ENCODE measurements at regions not wholly inside any gene's neighbourhood (a gene's known extent, or its start where the extent isn't known, plus 50 kb on each side); places are given as distances from the start of the nearest gene placed in this dataset.

DNA sequence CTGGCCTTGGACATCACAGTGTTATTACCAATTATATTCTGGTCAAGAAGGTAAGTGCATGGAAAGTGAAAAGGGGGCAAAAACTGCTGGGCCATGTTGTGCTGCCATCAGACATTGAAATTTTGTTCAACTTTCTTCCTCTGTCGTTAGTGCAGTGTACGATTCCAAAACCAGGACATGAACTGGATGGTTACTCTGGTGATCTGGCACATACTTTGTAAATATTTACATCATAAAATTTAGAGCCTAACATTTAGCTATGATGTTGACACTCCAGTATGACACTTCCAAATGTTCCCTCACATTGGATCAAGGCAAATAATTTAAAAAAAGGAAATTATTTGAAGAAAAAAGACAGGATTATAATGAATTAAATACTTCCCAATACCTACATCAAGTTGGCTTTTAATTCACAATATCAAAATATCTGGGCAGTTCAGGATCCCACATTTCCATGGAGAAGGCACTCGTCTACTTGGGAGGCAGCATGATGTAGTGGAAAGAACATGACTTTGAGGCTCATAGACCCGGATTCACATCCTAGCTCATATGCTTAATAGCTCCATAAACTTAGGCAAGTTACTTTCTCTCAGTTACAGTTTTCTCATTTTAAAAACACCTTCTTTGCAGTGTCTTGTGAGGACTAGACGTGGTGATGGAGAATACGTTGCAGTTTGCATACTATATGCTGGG is 342.5 kb upstream of the MPDZ start:
- Histone ChIP-seq H3K4me2 (ENCODE audit: low read length) (no peak overlapping the region), H3F3A (ENCODE audit: control insufficient read depth, insufficient read depth) (no peaks in the 10 kb centered on the region), H3K4me1 (ENCODE audit: control insufficient read depth, low read length) (no peaks in the 10 kb centered on the region), H3K27ac (ENCODE audit: low read depth, low read length) (no peak overlapping the region), H3K36me3 (ENCODE audit: control insufficient read depth, low read length) (no peaks in the 10 kb centered on the region), H3K9me3 (ENCODE audit: control insufficient read depth, insufficient read depth, low read length) (no peaks in the 10 kb centered on the region), H3K4me3 (ENCODE audit: low read length) (no peak overlapping the region), H4K20me1 (ENCODE audit: control insufficient read depth, insufficient read depth, low read depth, low read length) (no peaks in the 10 kb centered on the region), H3K79me2 (ENCODE audit: control insufficient read depth, low read length) (no peaks in the 10 kb centered on the region), H3K9me2 (replicated peaks; ENCODE audit: control insufficient read depth, low read length) (no peaks in the 10 kb centered on the region), H3K27me3 (ENCODE audit: control insufficient read depth, low read length) (no peaks in the 10 kb centered on the region)
- TF ChIP-seq EZH2phosphoT487 (IDR thresholded peaks at IDR 0.05; ENCODE audit: borderline replicate concordance, low read length), result no peak
- TF ChIP-seq CTCF (IDR thresholded peaks at IDR 0.05; ENCODE audit: low read depth, low read length, poor library complexity, severe bottlenecking), result no peak

DNA sequence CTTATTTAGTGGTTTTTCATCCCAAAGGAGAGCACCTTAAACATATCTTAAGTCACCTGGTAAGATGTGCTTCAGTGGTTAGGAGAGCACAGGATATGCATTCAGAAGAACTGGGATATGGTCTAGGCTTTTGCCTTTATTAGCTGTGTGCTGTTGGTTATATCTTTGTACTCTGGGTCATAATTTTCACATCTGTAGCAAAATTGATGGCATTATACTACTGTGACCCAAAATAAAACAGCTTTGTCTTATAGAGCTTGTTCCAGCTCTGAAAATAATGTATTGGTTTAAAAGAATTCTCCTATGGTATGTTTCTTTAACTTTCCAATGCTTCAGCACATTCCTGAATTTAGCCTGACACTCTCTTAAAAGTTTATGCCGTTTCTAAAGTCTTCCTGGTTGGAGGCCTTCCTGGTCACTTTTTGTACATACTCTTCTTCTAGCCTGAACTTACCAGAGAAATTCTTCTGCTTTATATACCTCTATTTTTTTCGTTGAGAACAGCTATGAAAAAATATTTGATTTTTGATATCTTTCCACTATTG is 337.1 kb upstream of the MPDZ start:
- Histone ChIP-seq H3K36me3 (ENCODE audit: control insufficient read depth, low read length) (no peaks in the 10 kb centered on the region), H3K4me1 (ENCODE audit: control insufficient read depth, low read length) (no peaks in the 10 kb centered on the region), H3K9me2 (replicated peaks; ENCODE audit: control insufficient read depth, low read length) (no peaks in the 10 kb centered on the region), H4K20me1 (ENCODE audit: control insufficient read depth, insufficient read depth, low read depth, low read length) (no peaks in the 10 kb centered on the region), H3K27me3 (ENCODE audit: control insufficient read depth, low read length) (no peaks in the 10 kb centered on the region), H3F3A (ENCODE audit: control insufficient read depth, insufficient read depth) (no peaks in the 10 kb centered on the region), H3K4me3 (ENCODE audit: low read length) (no peak overlapping the region), H3K79me2 (ENCODE audit: control insufficient read depth, low read length) (no peaks in the 10 kb centered on the region), H3K4me2 (ENCODE audit: low read length) (no peak overlapping the region), H3K27ac (ENCODE audit: low read depth, low read length) (no peak overlapping the region), H3K9me3 (ENCODE audit: control insufficient read depth, insufficient read depth, low read length) (no peaks in the 10 kb centered on the region)
- no peak for TF ChIP-seq EZH2phosphoT487 (IDR thresholded peaks at IDR 0.05; ENCODE audit: borderline replicate concordance, low read length)
- TF ChIP-seq CTCF (IDR thresholded peaks at IDR 0.05; ENCODE audit: low read depth, low read length, poor library complexity, severe bottlenecking), result no peak

DNA sequence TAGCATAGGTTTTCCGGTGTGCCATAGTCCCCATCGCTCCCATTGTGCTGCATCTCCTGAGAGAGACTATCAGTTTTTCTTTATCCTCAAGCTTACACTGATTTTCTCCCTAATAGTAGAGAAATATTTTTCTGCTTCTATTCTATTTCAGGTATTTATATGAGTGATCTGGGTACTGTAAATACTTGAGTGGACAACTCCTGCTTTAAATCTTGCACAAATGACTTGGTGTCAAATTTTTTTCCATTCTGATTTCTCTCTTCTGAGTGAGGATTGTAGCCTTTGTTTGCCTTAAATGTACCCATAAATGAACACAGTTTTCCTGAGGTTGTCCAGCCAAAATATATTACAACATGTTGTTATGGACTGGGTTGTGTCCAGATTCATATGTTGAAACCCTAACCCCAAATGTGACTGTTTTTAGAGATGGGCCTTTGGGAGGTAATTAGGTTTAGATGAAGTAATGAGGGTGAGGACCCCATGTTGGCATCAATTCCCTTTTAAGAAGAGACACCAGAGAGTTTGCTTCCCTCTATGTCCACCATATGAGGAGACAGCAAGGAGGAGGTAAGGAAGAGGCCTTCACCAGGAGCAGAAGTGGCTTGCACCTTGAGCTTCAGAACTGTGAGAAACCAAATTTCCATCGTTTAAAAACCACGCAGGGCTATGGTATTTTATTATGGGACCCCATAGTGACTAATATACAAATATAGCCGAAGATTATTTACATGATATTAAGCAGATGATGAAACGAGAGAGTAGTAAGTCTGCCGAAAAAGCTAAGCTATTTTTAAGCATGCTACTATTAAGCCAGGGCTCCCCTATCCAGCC is 336.4 kb upstream of the MPDZ start:
- Histone ChIP-seq H4K20me1 (ENCODE audit: control insufficient read depth, insufficient read depth, low read depth, low read length) (no peaks in the 10 kb centered on the region), H3F3A (ENCODE audit: control insufficient read depth, insufficient read depth) (no peaks in the 10 kb centered on the region), H3K4me3 (ENCODE audit: low read length) (no peak overlapping the region), H3K27ac (ENCODE audit: low read depth, low read length) (no peak overlapping the region), H3K9me3 (ENCODE audit: control insufficient read depth, insufficient read depth, low read length) (no peaks in the 10 kb centered on the region), H3K36me3 (ENCODE audit: control insufficient read depth, low read length) (no peaks in the 10 kb centered on the region), H3K4me1 (ENCODE audit: control insufficient read depth, low read length) (no peaks in the 10 kb centered on the region), H3K4me2 (ENCODE audit: low read length) (no peak overlapping the region), H3K9me2 (replicated peaks; ENCODE audit: control insufficient read depth, low read length) (no peaks in the 10 kb centered on the region), H3K79me2 (ENCODE audit: control insufficient read depth, low read length) (no peaks in the 10 kb centered on the region), H3K27me3 (ENCODE audit: control insufficient read depth, low read length) (no peaks in the 10 kb centered on the region)
- TF ChIP-seq CTCF (IDR thresholded peaks at IDR 0.05; ENCODE audit: low read depth, low read length, poor library complexity, severe bottlenecking), result no peak
- TF ChIP-seq EZH2phosphoT487 (IDR thresholded peaks at IDR 0.05; ENCODE audit: borderline replicate concordance, low read length), result no peak

Measured in DOHH2 (cell line).